SJCRH30 (cell line): ENCODE measurements at regions not wholly inside any gene's neighbourhood (a gene's known extent, or its start where the extent isn't known, plus 50 kb on each side); places are given as distances from the start of the nearest gene placed in this dataset.
"Not testable (repeated sequence)": the region's sequence is repeated elsewhere in the genome, so short reads cannot be mapped to it uniquely, and the experiment has no call there.

Experiments used
- DNase-seq, 2 experiments: peaks; one replicate each; pipeline ENCODE4 v3.0.0-alpha.2; 2015 to 2020
- H3K27ac ChIP-seq: fragments of 250-450 bp; sonication (Bioruptor Pico); 2 replicates; pipeline ENCODE4 v1.5.1; 2020; ENCODE audit warnings: mild to moderate bottlenecking, moderate library complexity
- H3K27me3 ChIP-seq: fragments of 250-450 bp; sonication (Bioruptor Pico); 2 replicates; pipeline ENCODE4 v1.5.1; 2020; ENCODE audit warnings: mild to moderate bottlenecking, moderate library complexity
- H3K36me3 ChIP-seq: fragments of 250-450 bp; sonication (Bioruptor Pico); 2 replicates; pipeline ENCODE4 v1.5.1; 2020; ENCODE audit warnings: mild to moderate bottlenecking, moderate library complexity
- H3K4me1 ChIP-seq: fragments of 250-450 bp; sonication (Bioruptor Pico); 2 replicates; pipeline ENCODE4 v1.5.1; 2020; ENCODE audit warnings: mild to moderate bottlenecking, moderate library complexity
- H3K4me3 ChIP-seq: fragments of 250-450 bp; sonication (Bioruptor Pico); 2 replicates; pipeline ENCODE4 v1.5.1; 2020; ENCODE audit warnings: mild to moderate bottlenecking, moderate library complexity
- H3K9me3 ChIP-seq: fragments of 250-450 bp; sonication (Bioruptor Pico); replicated peaks from 2 replicates; pipeline ENCODE4 v1.5.1; 2020; ENCODE audit warnings: mild to moderate bottlenecking, moderate library complexity

DNA sequence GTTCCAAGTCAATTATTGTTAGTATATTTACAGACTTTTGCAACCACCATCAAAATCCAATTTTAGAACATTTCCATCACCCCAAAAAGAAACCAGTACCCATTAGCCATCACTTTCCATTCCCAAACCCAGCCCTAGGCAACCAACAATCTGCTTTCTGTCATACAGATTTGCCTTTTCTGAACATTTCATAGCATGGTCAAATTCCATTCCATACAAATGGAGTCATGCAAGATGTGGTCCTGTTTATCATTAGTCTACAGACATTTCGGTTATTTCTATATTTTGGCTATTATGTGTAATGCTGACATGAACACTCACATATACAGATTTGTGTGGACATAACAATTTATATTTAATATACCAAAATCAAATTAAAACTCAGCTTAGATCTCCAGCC lies 508.7 kb downstream of the ZNF674 start:
- Histone ChIP-seq H3K27me3 (no peaks in the 10 kb centered on the region), H3K27ac (no peak overlapping the region), H3K4me3 (no peak overlapping the region), H3K9me3 (no peaks in the 10 kb centered on the region), H3K4me1 (no peaks in the 10 kb centered on the region), H3K36me3 (no peaks in the 10 kb centered on the region)
- no peak for DNase-seq

- no peaks in the 10 kb centered on the region for H3K27me3 ChIP-seq
- no peak for DNase-seq
- H3K9me3 ChIP-seq = no peaks in the 10 kb centered on the region
- no peaks in the 10 kb centered on the region for H3K4me1 ChIP-seq
- H3K27ac ChIP-seq = no peak overlapping the region
- H3K4me3 ChIP-seq = no peak overlapping the region
- no peaks in the 10 kb centered on the region for H3K36me3 ChIP-seq
Measured at GRCh38 chrX:46034868-46035267, 510.4 kb downstream of the ZNF674 start.

- H3K4me3 ChIP-seq = no peak overlapping the region
- H3K36me3 ChIP-seq = no peaks in the 10 kb centered on the region
- no peaks in the 10 kb centered on the region for H3K27me3 ChIP-seq
- H3K27ac ChIP-seq = no peak overlapping the region
- H3K9me3 ChIP-seq = no peaks in the 10 kb centered on the region
- no peaks in the 10 kb centered on the region for H3K4me1 ChIP-seq
- no peak for DNase-seq
Measured at GRCh38 chrX:46029777-46030176, 515.4 kb downstream of the ZNF674 start.

- Histone ChIP-seq H3K4me3 (no peak overlapping the region), H3K27me3 (no peaks in the 10 kb centered on the region), H3K27ac (no peak overlapping the region), H3K9me3 (no peaks in the 10 kb centered on the region), H3K4me1 (no peaks in the 10 kb centered on the region), H3K36me3 (no peaks in the 10 kb centered on the region)
- DNase-seq = no peak
Measured at GRCh38 chrX:46016296-46016695, 528.9 kb downstream of the ZNF674 start.

DNA sequence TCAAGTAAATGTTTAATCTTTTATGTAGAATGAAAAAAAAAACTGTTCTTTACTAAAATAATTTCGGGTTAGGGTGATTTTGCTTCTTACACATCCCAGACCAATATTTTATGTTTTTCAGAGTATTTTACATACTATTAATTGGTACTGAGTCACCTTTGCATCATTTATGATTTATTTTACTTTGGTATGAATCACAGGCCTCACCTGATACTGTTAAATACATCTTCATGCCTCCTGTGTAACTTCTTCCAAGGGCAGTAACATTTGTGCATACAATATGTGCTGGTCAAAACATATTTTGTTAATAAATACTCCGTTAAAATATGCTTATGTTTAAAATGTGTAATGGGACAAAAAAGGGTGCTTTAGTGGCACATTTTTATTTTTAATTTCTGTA lies 529.6 kb downstream of the ZNF674 start:
- Histone ChIP-seq H3K27me3 (no peaks in the 10 kb centered on the region), H3K27ac (no peak overlapping the region), H3K4me3 (no peak overlapping the region), H3K9me3 (no peaks in the 10 kb centered on the region), H3K4me1 (no peaks in the 10 kb centered on the region), H3K36me3 (no peaks in the 10 kb centered on the region)
- no peak for DNase-seq

DNA sequence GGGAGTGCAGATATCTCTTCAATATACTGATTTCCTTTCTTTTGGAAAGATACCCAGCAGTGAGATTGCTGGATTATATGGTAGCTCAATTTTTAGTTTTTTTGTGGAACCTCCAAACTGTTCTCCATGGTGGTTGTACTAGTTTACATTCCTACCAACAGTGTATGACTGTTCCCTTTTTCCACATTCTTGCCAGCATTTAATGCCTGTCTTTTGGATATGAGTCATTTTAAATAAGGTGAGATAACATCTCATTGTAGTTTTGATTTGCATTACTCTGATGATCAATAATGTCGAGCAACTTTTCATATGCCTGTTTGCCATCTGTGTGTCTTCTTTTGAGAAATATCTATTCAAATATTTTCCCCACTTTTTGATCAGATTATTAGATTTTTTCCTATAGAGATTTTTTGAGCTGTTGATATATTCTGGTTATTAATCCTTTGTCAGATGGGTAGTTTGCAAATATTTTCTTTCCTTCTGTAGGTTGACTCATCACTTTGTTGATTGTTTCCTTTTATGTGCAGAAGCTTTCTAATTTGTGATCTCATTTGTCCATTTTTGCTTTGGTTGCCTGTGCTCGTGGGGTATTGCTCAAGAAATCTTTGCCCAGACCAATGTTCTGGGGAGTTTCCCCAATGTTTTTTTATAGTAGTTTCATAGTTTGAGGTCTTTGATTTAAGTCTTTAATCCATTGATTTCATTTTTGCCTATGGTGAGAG lies 552.7 kb downstream of the ZNF674 start:
- no peak for DNase-seq
- no peak overlapping the region for H3K27ac ChIP-seq
- no peaks in the 10 kb centered on the region for H3K36me3 ChIP-seq
- no peaks in the 10 kb centered on the region for H3K27me3 ChIP-seq
- no peaks in the 10 kb centered on the region for H3K9me3 ChIP-seq
- H3K4me1 ChIP-seq = no peaks in the 10 kb centered on the region
- no peak overlapping the region for H3K4me3 ChIP-seq

DNA sequence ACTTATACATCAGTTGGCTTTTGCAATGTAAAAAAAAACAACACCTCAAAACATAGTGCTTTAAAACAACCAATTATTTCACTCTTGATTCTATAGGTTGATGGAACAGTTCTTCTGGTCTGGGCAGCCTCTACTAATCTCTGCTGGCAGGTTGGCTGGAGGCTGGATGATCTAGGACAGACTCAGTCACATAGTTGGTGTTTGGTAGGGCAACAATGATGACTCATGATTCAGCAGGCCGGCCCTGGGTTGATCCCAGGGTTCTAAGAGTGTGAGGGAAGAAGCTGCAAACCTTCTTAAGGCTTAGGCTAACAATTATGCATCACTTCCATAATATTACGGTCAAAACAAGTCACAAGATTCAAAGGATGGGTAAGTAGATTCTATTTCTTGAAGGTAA lies 558.2 kb downstream of the ZNF674 start:
- Histone ChIP-seq H3K27me3 (no peaks in the 10 kb centered on the region), H3K36me3 (no peaks in the 10 kb centered on the region), H3K4me1 (no peaks in the 10 kb centered on the region), H3K9me3 (no peaks in the 10 kb centered on the region), H3K4me3 (no peak overlapping the region), H3K27ac (no peak overlapping the region)
- DNase-seq = no peak

GRCh38 chrX:45986081-45986480 lies 559.1 kb downstream of the ZNF674 start:
- Histone ChIP-seq H3K4me3 (no peak overlapping the region), H3K9me3 (no peaks in the 10 kb centered on the region), H3K36me3 (no peaks in the 10 kb centered on the region), H3K27ac (no peak overlapping the region), H3K27me3 (no peaks in the 10 kb centered on the region), H3K4me1 (no peaks in the 10 kb centered on the region)
- DNase-seq = no peak

DNA sequence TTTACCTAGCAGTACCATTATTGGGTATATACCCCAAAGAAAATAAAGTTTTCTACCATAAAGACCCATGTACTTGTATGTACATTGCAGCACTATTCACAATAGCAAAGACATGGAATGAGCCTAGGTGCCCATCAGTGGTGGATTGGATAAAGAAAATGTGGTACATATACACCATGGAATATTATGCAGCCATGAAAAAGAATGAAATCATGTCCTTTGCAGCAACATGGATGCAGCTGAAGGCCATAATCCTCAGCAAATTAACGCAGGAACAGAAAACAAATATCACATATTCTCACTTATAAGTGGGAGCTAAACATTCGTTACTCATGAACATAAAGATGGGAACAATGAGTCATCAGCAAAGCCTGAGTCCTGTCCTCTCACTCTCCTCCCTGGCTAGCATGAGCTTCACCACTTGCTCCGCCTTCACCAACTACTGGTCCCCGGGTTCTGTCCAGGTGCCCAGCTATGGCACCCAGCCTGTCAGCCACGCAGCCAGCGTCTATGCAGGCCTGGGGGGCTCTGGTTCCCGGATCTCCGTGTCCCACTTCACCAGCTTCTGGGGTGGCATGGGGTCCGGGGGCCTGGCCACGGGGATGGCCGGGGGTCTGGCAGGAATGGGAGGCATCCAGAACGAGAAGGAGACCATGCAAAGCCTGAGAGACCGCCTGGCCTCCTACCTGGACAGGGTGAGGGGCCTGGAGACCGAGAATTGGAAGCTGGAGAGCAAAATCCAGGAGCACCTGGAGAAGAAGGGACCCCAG lies 562.1 kb downstream of the ZNF674 start:
- not testable (repeated sequence) for DNase-seq, H3K9me3 ChIP-seq, H3K4me1 ChIP-seq, H3K4me3 ChIP-seq, H3K27ac ChIP-seq, H3K27me3 ChIP-seq, H3K36me3 ChIP-seq

GRCh38 chrX:45980726-45981125 lies 564.5 kb downstream of the ZNF674 start:
- Histone ChIP-seq H3K27me3 (no peaks in the 10 kb centered on the region), H3K4me3 (no peak overlapping the region), H3K4me1 (no peaks in the 10 kb centered on the region), H3K36me3 (no peaks in the 10 kb centered on the region), H3K9me3 (no peaks in the 10 kb centered on the region), H3K27ac (no peak overlapping the region)
- no peak for DNase-seq

- Histone ChIP-seq H3K36me3 (no peaks in the 10 kb centered on the region), H3K27ac (no peak overlapping the region), H3K27me3 (no peaks in the 10 kb centered on the region), H3K9me3 (no peaks in the 10 kb centered on the region), H3K4me1 (no peaks in the 10 kb centered on the region), H3K4me3 (no peak overlapping the region)
- no peak for DNase-seq
Measured at GRCh38 chrX:45975633-45976032, 569.6 kb downstream of the ZNF674 start.

- H3K27me3 ChIP-seq = no peaks in the 10 kb centered on the region
- no peak for DNase-seq
- no peak overlapping the region for H3K27ac ChIP-seq
- no peak overlapping the region for H3K4me3 ChIP-seq
- H3K4me1 ChIP-seq = no peaks in the 10 kb centered on the region
- no peaks in the 10 kb centered on the region for H3K9me3 ChIP-seq
- no peaks in the 10 kb centered on the region for H3K36me3 ChIP-seq
Measured at GRCh38 chrX:45972636-45973035, 572.6 kb downstream of the ZNF674 start.

DNA sequence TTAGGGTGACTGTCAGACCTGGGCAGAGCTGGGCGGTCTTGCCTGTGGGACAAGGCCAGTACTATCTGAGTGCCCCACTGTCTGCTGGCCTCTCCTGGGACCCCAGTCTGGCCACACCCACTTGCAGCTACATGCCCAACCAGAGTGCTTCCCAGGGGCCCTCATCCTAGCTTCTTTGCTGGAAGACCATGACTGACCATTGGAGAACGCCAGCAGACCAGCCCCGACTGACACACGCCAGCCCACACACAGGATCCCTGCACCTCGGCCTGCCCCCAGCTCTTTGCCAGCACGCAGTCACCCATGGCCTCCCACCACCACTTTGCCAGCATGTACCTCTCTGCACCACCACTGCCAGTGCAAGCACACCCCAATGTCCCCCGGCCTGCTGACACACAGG lies 585.7 kb downstream of the ZNF674 start:
- Histone ChIP-seq H3K27ac (no peak overlapping the region), H3K4me1 (no peaks in the 10 kb centered on the region), H3K9me3 (no peaks in the 10 kb centered on the region), H3K27me3 (no peaks in the 10 kb centered on the region), H3K36me3 (no peaks in the 10 kb centered on the region), H3K4me3 (no peak overlapping the region)
- no peak for DNase-seq

- DNase-seq = no peak
- no peaks in the 10 kb centered on the region for H3K4me1 ChIP-seq
- H3K9me3 ChIP-seq = no peaks in the 10 kb centered on the region
- H3K27me3 ChIP-seq = no peaks in the 10 kb centered on the region
- H3K4me3 ChIP-seq = no peak overlapping the region
- no peaks in the 10 kb centered on the region for H3K36me3 ChIP-seq
- no peak overlapping the region for H3K27ac ChIP-seq
Measured at GRCh38 chrX:45956191-45956870, 588.9 kb downstream of the ZNF674 start.

DNA sequence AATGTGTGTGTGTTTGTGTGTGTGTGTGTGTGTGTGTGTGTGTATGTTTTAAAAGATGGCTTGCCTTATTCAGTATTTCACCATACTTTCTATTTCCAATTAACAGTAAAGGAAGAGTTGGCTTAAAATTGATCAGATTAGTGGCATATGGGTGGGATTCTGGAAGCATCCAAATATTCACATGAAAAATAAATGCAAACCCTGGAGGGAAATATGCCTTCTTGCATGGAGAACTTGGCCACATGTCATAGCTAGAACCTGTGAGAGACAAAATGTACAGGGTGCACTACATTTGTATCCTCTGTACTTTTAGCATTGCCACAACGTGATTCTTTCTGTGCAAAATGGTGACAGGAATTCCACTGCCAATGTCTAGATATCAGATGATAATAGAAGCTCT lies 589.6 kb downstream of the ZNF674 start:
- no peaks in the 10 kb centered on the region for H3K9me3 ChIP-seq
- H3K27me3 ChIP-seq = no peaks in the 10 kb centered on the region
- no peak overlapping the region for H3K27ac ChIP-seq
- no peaks in the 10 kb centered on the region for H3K4me1 ChIP-seq
- H3K4me3 ChIP-seq = no peak overlapping the region
- DNase-seq = no peak
- no peaks in the 10 kb centered on the region for H3K36me3 ChIP-seq
